A549 (cell line): ENCODE measurements at regions not wholly inside any gene's neighbourhood (a gene's known extent, or its start where the extent isn't known, plus 50 kb on each side); places are given as distances from the start of the nearest gene placed in this dataset.
A peak's percentile ranks its signal among the peaks of the same experiment; 100 is the strongest.

Experiments used
- ATAC-seq, 2 experiments: fragments of 200-7000 bp in 1 of 2; fragments of >200 bp in 1 of 2; cut with Nextera tagmentation in 1 of 2; cut with Tn5 transposase in 1 of 2; 3 replicates each; pipeline versions ENCODE4 v1.8.0 to v1.9.1; 2018 to 2020; ENCODE audit warnings: mild to moderate bottlenecking in 1 of 2, moderate library complexity in 1 of 2
- CTCF ChIA-PET: fragments of 300-600 bp; sonication (Branson Sonifier 250); formaldehyde crosslinking; extraction: SDS; loops from one replicate; lab custom pipeline; 2021; ENCODE audit warnings: antibody characterized with exemption, inconsistent platforms; lab: Yijun Ruan, JAX
- POLR2A ChIA-PET: fragments of 350-600 bp; formaldehyde crosslinking; extraction: SDS; loops from one replicate; lab custom pipeline; 2021; ENCODE audit warnings: antibody characterized with exemption, inconsistent platforms; lab: Yijun Ruan, JAX
- DNase-seq, 2 experiments: peaks; one replicate each; pipeline versions ENCODE4 v3.0.0 to v3.0.0-alpha.2; 2011 to 2016; ENCODE audit warnings: low read depth in 1 of 2, low spot score in 1 of 2
- FAIRE-seq: peaks from 2 replicates; lab custom pipeline; 2011; peaks lifted over from hg19 to GRCh38; lab: Jason Lieb, UNC
- H3K27ac ChIP-seq, 2 experiments: fragments of >200 bp; sonication (Bioruptor Twin); formaldehyde crosslinking; 3 replicates each; pipeline ENCODE4 v1.5.1; 2016 to 2017
- H3K4me1 ChIP-seq: fragments of >200 bp; sonication (Bioruptor Twin); formaldehyde crosslinking; 3 replicates; pipeline ENCODE4 v1.6.1; 2016
- H3K4me2 ChIP-seq: fragments of >200 bp; sonication (Bioruptor Twin); formaldehyde crosslinking; 3 replicates; pipeline ENCODE4 v1.6.1; 2016
- H3K4me3 ChIP-seq: fragments of >200 bp; sonication (Bioruptor Twin); formaldehyde crosslinking; 3 replicates; pipeline ENCODE4 v1.5.1; 2016
- H3K9me3 ChIP-seq: fragments of >200 bp; sonication (Bioruptor Twin); formaldehyde crosslinking; 3 replicates; pipeline ENCODE4 v1.6.1; 2016
- BHLHE40 ChIP-seq: IDR thresholded peaks from 2 replicates; pipeline ENCODE4 v1.6.1; 2012; ENCODE audit warnings: low read depth, low read length, inconsistent platforms
- CTCF ChIP-seq: fragments of >200 bp; sonication (Bioruptor Twin); formaldehyde crosslinking; IDR thresholded peaks from 3 replicates; pipeline ENCODE4 v1.5.1; 2016
- ELK1 ChIP-seq: fragments of 150-350 bp; IDR thresholded peaks from 2 replicates; pipeline ENCODE4 v1.6.1; 2014; ENCODE audit warnings: low read depth, mild to moderate bottlenecking, low read length
- EP300 ChIP-seq, 2 experiments: fragments of >200 bp; sonication (Bioruptor Twin); formaldehyde crosslinking; IDR thresholded peaks; 2 replicates in 1 of 2; 3 replicates in 1 of 2; pipeline ENCODE4 v1.6.1; 2016 to 2017
- FOSB ChIP-seq: fragments of 250-450 bp; sonication (Bioruptor Pico); IDR thresholded peaks from 2 replicates; pipeline ENCODE4 v1.5.0; 2020; ENCODE audit warnings: mild to moderate bottlenecking, moderate library complexity
- HEYL ChIP-seq: fragments of 250-450 bp; sonication (Bioruptor Pico); IDR thresholded peaks from 2 replicates; pipeline ENCODE4 v1.8.0; 2021; ENCODE audit warnings: mild to moderate bottlenecking, moderate library complexity
- HMGXB4 ChIP-seq: fragments of 250-450 bp; sonication (Bioruptor Pico); IDR thresholded peaks from 2 replicates; pipeline ENCODE4 v1.5.0; 2021; ENCODE audit warnings: mild to moderate bottlenecking, moderate library complexity, borderline replicate concordance
- MAFK ChIP-seq: fragments of 450-650 bp; IDR thresholded peaks from 2 replicates; pipeline ENCODE4 v1.6.1; 2014; ENCODE audit not compliant: partially characterized antibody
- MAX ChIP-seq: IDR thresholded peaks from 2 replicates; pipeline ENCODE4 v1.6.1; 2012
- NR3C1 ChIP-seq: fragments of >200 bp; sonication (Bioruptor Twin); formaldehyde crosslinking; IDR thresholded peaks from 3 replicates; pipeline ENCODE4 v1.6.1; 2017
- POLR2A ChIP-seq: IDR thresholded peaks from 2 replicates; pipeline ENCODE4 v1.6.1; 2012; ENCODE audit warnings: mild to moderate bottlenecking, low read length
- TFCP2L1 ChIP-seq: fragments of 250-450 bp; sonication (Bioruptor Pico); IDR thresholded peaks from 2 replicates; pipeline ENCODE4 v1.5.0; 2021; ENCODE audit warnings: mild to moderate bottlenecking
- ZSCAN20 ChIP-seq: fragments of 250-450 bp; sonication (Bioruptor Pico); IDR thresholded peaks from 2 replicates; pipeline ENCODE4 v1.8.0; 2022; ENCODE audit warnings: mild to moderate bottlenecking, moderate library complexity
- WGBS: methylation state at CpG from one replicate; pipeline ENCODE4 v1.1.6; 2017; ENCODE audit errors: missing lambda C conversion rate; 5-methylcytosine and 5-hydroxymethylcytosine counted together

GRCh38 chr9:93862877-93863545, 92.1 kb downstream of the BARX1 start:
- POLR2A ChIA-PET = no interaction called here
- no peak for DNase-seq
- H3K4me3 ChIP-seq = no peak overlapping the region
- no peak for TF ChIP-seq FOSB (CRISPR knock-in tag)
- peak; percentile 56 for TF ChIP-seq MAFK
- TF ChIP-seq, all 56 proteins: peak for 1
- FAIRE-seq (no peak), ATAC-seq (no peak)
- Histone ChIP-seq H3K27ac (no peak overlapping the region), H3K9me3 (no peaks in the 10 kb centered on the region), H3K4me1 (no peaks in the 10 kb centered on the region), H3K4me2 (no peak overlapping the region)
- WGBS = 36% methylated on average over 6 of the region's 7 CpGs
- CTCF ChIA-PET = interaction anchor here (1.3 to 1.4 kb wide), 3 partner anchors 13 to 35 kb away, joined by 4 read pairs; no protein-coding TSS in a partner anchor

- no peaks in the 10 kb centered on the region for H3K4me1 ChIP-seq
- POLR2A ChIA-PET = no interaction called here
- H3K4me2 ChIP-seq = no peak overlapping the region
- DNase-seq (no peak), ATAC-seq (no peak), FAIRE-seq (no peak)
- CTCF ChIA-PET = interaction anchor here (1.1 to 1.4 kb wide), 3 partner anchors 12 to 70 kb away, joined by 3 to 4 read pairs (median 4); no protein-coding TSS in a partner anchor
- no peak overlapping the region for H3K27ac ChIP-seq
- H3K9me3 ChIP-seq = no peaks in the 10 kb centered on the region
- TF ChIP-seq TFCP2L1 (CRISPR knock-in tag) (no peak), MAX (no peak)
- no peak overlapping the region for H3K4me3 ChIP-seq
- WGBS = 56% methylated on average over 5 of the region's 5 CpGs
These were observed 93.3 kb downstream of the BARX1 start for GRCh38 chr9:93861736-93862358.

- CTCF ChIA-PET = interaction anchor here (0.6 to 1.1 kb wide), 4 partner anchors 7 to 389 kb away, joined by 3 to 4 read pairs (median 3); no protein-coding TSS in a partner anchor
- Histone ChIP-seq H3K4me1 (no peaks in the 10 kb centered on the region), H3K4me3 (no peak overlapping the region), H3K27ac (no peak overlapping the region)
- no peak for DNase-seq
- POLR2A ChIA-PET = no interaction called here
- 43% methylated on average over 22 of the region's 50 CpGs for WGBS
- no peak for TF ChIP-seq NR3C1
- no peak for TF ChIP-seq ELK1
- TF ChIP-seq, all 56 proteins: peak for 0
- FAIRE-seq (no peak), ATAC-seq (peak in 1 of 2 experiments; percentile 44; a peak in 3 of 6 replicates)
- no peaks in the 10 kb centered on the region for H3K9me3 ChIP-seq
- no peak overlapping the region; the same call in 2 of the 3 replicates for H3K4me2 ChIP-seq
These were observed 94.2 kb downstream of the BARX1 start for GRCh38 chr9:93860694-93861658.

- no peak for TF ChIP-seq HMGXB4 (CRISPR knock-in tag)
- TF ChIP-seq ZSCAN20 (CRISPR knock-in tag) = no peak
- TF ChIP-seq NR3C1 = no peak
- TF ChIP-seq HEYL = no peak
- TF ChIP-seq CTCF = no peak
- no peak for TF ChIP-seq EP300 (IDR thresholded peaks at IDR 0.05)
- TF ChIP-seq POLR2A = no peak
- TF ChIP-seq BHLHE40 = no peak
- TF ChIP-seq ELK1 = no peak
- peak; percentile 65 to 82; a peak in 4 of 6 replicates for ATAC-seq
- ChIA-PET CTCF (interaction anchor here (0.7 kb wide), 3 partner anchors 9 to 48 kb away, joined by 3 read pairs; no protein-coding TSS in a partner anchor), POLR2A (no interaction called here)
- Histone ChIP-seq H3K4me1 (no peaks in the 10 kb centered on the region), H3K27ac (no peak overlapping the region), H3K9me3 (no peaks in the 10 kb centered on the region), H3K4me3 (no peak overlapping the region), H3K4me2 (no peak overlapping the region)
- no peak for FAIRE-seq
- WGBS = 48% methylated on average over 9 of the region's 10 CpGs
- no peak for DNase-seq
These were observed 95.5 kb downstream of the BARX1 start for GRCh38 chr9:93859431-93860215.
